ENCODE measurements at regions not wholly inside any gene's neighbourhood (a gene's known extent, or its start where the extent isn't known, plus 50 kb on each side); places are given as distances from the start of the nearest gene placed in this dataset.

DNA sequence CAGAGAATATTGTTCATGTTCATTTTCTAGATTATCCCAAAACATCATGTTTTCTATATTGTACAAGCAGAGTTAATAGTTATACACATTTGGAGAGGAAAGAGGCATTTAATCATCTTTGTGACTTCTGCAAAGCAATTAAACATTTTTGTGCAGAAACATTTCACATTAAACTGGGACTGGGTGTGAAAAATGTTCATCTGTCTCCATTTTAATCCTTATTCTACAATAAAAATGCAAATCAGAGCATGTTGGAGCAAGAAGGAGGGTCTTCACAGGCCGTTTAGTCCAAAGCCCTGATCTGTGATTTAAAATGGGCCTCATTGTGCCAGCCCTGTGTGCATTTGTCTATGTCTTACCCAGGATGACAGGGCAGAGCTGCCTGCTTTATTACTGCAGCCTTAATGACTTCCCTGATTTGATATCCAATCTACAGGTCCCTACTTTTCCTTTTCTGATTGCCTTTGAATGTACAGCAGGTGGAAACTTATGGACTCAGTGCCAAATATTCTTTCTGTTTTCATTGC lies 183.5 kb downstream of the CAVIN4 start:
- Histone ChIP-seq H3K27me3 (no peaks in the 10 kb centered on the region), H3K4me3 (ENCODE audit: low read depth in 1 of 2, low read length in 1 of 2) (no peak overlapping the region), H3K4me1 (ENCODE audit: control insufficient read depth in 1 of 2, insufficient read depth in 1 of 2, low read depth in 1 of 2, low read length in 1 of 2) (no peaks in the 10 kb centered on the region), H3K27ac (no peak overlapping the region), H3K9me3 (no peaks in the 10 kb centered on the region), H3K36me3 (no peaks in the 10 kb centered on the region)
- TF ChIP-seq, protein P1, sequence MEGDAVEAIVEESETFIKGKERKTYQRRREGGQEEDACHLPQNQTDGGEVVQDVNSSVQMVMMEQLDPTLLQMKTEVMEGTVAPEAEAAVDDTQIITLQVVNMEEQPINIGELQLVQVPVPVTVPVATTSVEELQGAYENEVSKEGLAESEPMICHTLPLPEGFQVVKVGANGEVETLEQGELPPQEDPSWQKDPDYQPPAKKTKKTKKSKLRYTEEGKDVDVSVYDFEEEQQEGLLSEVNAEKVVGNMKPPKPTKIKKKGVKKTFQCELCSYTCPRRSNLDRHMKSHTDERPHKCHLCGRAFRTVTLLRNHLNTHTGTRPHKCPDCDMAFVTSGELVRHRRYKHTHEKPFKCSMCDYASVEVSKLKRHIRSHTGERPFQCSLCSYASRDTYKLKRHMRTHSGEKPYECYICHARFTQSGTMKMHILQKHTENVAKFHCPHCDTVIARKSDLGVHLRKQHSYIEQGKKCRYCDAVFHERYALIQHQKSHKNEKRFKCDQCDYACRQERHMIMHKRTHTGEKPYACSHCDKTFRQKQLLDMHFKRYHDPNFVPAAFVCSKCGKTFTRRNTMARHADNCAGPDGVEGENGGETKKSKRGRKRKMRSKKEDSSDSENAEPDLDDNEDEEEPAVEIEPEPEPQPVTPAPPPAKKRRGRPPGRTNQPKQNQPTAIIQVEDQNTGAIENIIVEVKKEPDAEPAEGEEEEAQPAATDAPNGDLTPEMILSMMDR (IDR thresholded peaks at IDR 0.05): no peak

DNA sequence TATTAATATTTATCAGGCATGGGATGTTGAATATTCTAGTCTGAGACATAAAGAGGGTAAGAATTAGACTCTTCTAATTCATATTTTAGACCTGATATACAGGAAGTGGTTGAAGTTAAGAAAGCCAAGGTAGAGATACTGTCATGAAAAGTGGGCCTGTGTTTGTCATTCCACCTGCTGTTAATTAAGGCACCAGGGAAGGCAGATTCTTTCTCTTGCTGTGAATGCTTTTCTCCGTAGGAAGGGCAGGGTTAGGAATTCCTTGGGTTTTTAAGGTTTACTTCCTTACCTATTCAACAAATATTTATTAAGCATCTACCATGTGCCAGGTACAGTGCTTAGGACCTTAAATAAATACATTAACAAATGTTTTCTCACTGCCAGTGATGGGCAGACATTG lies 196.4 kb downstream of the CAVIN4 start:
- Histone ChIP-seq H3K9me3 (no peaks in the 10 kb centered on the region), H3K27ac (no peak overlapping the region), H3K4me3 (ENCODE audit: low read depth in 1 of 2, low read length in 1 of 2) (no peak overlapping the region), H3K27me3 (no peaks in the 10 kb centered on the region), H3K4me1 (ENCODE audit: control insufficient read depth in 1 of 2, insufficient read depth in 1 of 2, low read depth in 1 of 2, low read length in 1 of 2) (no peaks in the 10 kb centered on the region), H3K36me3 (no peaks in the 10 kb centered on the region)
- TF ChIP-seq, protein P1 (IDR thresholded peaks at IDR 0.05): no peak

DNA sequence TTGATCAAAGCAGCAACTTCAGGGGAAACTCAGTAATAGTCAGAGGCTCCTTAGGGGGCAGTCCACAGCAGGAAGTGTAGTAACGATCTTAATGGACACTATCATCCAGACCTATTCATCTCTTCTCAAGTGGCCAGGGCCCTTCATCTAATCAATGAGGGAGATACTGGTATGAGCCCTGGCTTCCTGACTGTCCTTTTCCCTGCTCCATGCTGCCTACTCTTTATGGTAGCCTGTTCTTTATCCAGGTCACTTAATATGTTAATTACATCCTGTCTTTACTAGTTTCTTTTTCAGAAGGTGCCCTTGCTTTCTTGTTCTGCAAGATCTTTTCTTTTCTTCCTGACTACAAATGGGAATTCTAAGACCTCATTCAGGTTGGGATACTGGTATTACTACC lies 197.1 kb downstream of the CAVIN4 start:
- H3K36me3 ChIP-seq: no peaks in the 10 kb centered on the region
- TF ChIP-seq, protein P1 (IDR thresholded peaks at IDR 0.05): no peak
- no peaks in the 10 kb centered on the region for H3K4me1 ChIP-seq (ENCODE audit: control insufficient read depth in 1 of 2, insufficient read depth in 1 of 2, low read depth in 1 of 2, low read length in 1 of 2)
- no peak overlapping the region for H3K27ac ChIP-seq
- no peaks in the 10 kb centered on the region for H3K9me3 ChIP-seq
- no peak overlapping the region for H3K4me3 ChIP-seq (ENCODE audit: low read depth in 1 of 2, low read length in 1 of 2)
- H3K27me3 ChIP-seq: no peaks in the 10 kb centered on the region

DNA sequence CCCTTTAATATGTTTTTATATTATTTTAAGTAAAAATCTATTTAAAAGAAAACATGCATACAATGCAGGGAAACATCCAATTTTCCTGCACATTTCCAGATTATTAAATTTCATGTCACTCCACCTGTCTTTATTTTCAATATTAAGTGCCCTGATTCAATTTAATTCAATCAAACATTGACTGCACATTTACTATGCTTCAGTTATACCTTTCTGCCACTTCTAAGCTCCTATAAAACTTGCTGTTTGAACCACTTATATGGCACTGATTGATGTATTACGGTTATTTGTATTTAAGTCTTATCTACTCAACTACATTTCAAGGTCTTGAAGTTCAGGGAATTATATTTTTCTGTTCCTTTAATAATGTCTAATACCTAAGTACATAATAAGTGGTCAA lies 198.0 kb downstream of the CAVIN4 start:
- no peaks in the 10 kb centered on the region for H3K36me3 ChIP-seq
- no peak overlapping the region for H3K27ac ChIP-seq
- no peak overlapping the region for H3K4me3 ChIP-seq (ENCODE audit: low read depth in 1 of 2, low read length in 1 of 2)
- H3K27me3 ChIP-seq: no peaks in the 10 kb centered on the region
- H3K4me1 ChIP-seq (ENCODE audit: control insufficient read depth in 1 of 2, insufficient read depth in 1 of 2, low read depth in 1 of 2, low read length in 1 of 2): no peaks in the 10 kb centered on the region
- TF ChIP-seq, protein P1 (IDR thresholded peaks at IDR 0.05): no peak
- no peaks in the 10 kb centered on the region for H3K9me3 ChIP-seq

DNA sequence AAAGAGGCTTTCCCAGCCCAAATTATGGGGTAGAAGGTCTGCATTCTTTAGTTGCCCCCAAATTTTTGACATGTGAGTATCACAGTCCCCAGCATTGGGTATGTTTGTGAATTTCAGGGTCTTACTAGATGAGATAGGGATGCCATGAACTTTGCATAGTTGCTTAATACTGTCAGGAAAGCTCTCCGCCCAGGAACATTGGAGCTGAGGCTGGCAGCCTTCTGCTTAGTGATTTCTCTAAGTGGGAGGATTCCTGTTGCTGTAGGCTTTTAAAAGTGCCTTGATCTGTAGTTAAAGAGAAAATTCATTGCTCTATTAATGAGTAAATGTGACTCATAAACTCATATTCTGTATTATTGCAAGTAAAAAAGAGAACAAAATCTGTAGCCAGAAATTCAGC lies 206.9 kb downstream of the CAVIN4 start:
- Histone ChIP-seq H3K9me3 (no peaks in the 10 kb centered on the region), H3K4me3 (ENCODE audit: low read depth in 1 of 2, low read length in 1 of 2) (no peak overlapping the region), H3K27me3 (no peaks in the 10 kb centered on the region), H3K36me3 (no peaks in the 10 kb centered on the region), H3K4me1 (ENCODE audit: control insufficient read depth in 1 of 2, insufficient read depth in 1 of 2, low read depth in 1 of 2, low read length in 1 of 2) (no peaks in the 10 kb centered on the region), H3K27ac (no peak overlapping the region)
- TF ChIP-seq, protein P1 (IDR thresholded peaks at IDR 0.05): no peak

DNA sequence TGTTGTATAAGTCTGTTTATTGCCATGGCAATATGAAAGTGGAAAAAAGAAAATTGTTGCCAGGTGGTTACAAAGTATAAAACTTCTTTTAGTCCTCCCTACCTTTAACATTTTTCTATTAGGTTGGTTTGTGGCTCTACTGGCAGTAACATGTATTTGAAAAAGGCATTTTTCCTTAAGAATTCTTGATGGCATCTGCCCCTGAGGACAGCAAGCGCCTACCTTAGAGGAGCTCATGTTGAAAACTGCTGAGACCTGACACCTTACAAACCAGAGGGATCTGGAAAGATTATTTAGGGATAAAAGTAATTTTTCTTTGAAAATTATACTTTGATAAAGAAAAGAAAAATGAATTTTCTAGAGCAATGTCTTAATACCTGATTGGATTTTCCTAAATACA lies 208.1 kb downstream of the CAVIN4 start:
- TF ChIP-seq, protein P1 (IDR thresholded peaks at IDR 0.05): no peak
- Histone ChIP-seq H3K27me3 (no peaks in the 10 kb centered on the region), H3K4me1 (ENCODE audit: control insufficient read depth in 1 of 2, insufficient read depth in 1 of 2, low read depth in 1 of 2, low read length in 1 of 2) (no peaks in the 10 kb centered on the region), H3K27ac (no peak overlapping the region), H3K36me3 (no peaks in the 10 kb centered on the region), H3K9me3 (no peaks in the 10 kb centered on the region), H3K4me3 (ENCODE audit: low read depth in 1 of 2, low read length in 1 of 2) (no peak overlapping the region)

All from neutrophil (primary cell).